Muscle of arm (tissue), 1 donor: ENCODE measurements at regions not wholly inside any gene's neighbourhood (a gene's known extent, or its start where the extent isn't known, plus 50 kb on each side); places are given as distances from the start of the nearest gene placed in this dataset.

Experiments used
- DNase-seq: peaks from one replicate; pipeline ENCODE4 v3.0.0-alpha.2; 2013

DNA sequence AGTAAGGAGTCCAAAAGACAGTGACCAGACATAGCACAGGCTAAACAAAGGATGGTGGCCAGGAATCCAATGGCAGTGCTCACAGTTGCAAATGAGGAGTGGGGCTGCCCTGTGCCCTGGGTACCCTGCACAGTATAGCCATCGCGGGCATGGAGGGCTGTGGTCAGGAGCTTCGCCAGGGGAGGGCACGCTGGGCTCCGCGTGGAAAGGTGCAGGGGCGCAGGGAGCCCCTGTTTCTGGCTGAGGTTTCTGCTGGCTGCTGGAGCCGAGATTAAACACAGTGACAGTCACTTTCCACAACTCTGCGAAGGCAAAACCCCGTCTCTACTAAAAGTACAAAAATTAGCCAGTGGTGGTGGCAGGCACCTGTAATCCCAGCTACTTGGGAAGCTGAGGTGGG lies 194.7 kb downstream of the GALR1 start:
- no peak for DNase-seq

DNA sequence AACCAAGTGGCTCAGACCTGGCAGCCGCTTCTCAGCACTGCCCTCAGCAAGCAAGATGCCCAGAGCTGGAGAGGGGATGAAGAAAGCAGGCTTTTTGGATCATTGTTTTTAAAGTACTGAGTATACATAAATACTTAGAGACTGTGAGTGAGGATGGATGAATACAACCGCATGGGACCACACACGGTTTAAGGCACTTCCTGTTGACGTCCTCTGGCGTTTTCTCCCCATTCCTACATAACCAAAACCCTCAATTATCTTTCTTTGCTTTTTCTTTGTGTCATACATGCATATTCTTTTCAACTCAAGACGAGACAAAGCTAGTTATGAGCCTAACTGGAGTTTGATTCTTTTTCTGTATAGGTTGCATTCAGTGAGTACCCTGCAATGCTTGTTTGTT lies 198.4 kb downstream of the GALR1 start:
- no peak for DNase-seq

DNA sequence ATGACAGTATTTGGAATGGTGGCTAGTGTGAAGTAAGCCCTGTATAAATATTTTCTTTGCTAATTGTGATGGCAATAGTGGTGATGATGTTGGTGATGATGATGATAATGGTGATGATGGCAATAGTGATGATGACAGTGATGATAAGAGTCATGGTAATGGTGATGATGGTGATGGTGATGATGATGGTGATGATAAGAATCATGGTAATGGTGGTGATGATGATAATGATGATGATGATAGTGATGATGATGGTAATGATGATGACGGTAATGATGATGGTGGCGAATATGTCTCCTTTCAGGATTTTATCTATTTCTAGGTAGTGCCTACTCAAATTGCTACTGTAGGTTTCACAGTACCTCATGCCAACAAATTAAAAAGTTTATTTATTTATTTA lies 205.4 kb downstream of the GALR1 start:
- DNase-seq: no peak

DNA sequence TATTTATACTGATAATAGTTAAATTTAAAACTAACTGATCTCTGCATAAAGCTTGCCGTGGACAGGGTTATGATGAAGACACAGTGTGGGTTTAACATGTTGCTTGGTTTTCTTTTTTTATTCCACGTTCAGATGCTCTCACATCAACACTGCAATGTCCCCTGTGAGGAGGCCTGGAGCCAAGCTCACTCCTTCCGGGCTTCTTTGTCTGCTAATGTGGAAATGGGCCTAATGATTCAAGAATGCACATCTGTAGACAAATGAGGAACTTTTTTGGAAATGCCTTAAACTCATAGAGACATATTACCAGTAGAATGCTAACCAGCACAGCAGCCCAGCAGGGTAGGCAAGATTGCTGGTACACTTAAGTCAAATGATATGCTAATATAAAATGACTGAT lies 208.0 kb downstream of the GALR1 start:
- no peak for DNase-seq

DNA sequence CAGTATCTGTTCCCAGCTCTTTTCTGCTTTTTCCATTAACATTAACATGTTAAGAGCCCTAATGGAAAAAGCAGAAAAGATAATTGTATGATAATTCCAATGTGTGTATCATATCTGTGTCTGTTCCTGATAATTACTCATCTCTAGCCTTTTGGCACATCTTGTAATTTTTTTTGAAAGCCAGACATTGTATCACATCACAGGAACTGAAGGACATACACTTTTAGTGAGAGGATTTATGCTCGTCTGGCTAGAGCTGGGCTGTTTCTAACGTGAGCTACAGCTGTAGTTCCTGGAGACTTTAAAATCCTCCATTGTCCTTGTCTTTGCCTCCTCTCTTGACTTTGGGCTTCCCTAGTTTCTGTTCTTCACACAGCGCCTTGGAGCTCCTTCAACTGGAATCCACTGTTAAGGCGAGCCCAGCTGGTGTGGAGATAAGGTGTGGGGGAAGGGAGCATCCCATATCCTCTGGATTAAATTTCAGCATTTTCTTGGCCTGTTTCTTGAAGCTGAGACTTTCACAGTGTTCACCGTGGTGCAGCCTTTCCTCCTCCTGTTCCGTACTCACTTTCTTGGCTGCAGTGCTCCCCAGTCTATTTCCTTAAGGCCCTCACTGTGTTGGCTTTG lies 211.5 kb downstream of the GALR1 start:
- no peak for DNase-seq

DNA sequence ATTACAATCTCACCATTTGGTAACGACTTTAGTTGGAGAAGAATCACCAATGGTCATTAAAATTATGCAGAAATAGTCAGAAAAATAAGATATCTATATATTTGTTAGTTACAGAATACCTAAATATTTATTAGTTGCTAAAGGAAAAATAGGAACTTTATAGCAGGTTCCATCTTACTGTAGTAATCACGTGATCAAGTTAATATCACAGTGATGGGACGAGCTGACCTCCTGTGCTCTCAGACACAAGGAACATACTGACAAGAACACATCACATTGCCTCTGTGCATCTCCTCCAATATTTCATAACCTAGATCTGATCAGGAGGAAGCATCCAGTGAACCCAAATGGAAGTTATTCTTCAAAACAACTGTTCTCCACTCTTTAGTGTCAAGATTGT lies 215.3 kb downstream of the GALR1 start:
- DNase-seq: no peak

DNA sequence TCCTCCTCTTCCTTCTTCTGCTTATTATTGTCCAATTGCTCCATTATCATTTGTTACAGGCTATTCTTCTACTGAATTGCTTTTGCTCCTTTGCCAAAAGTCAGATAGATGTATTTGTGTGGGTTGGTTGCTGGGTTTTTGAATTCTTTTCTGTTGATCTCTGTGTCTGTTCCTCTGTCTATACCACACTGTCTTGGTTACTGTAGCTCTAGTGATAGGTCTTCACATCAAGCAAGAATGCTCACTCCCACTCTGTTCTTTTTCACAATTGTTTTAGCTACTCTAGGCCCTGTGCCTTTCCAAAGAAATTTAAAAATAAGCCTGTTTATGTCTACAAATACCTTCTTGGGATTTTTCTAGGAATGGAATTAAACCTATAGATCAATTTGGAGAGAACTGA lies 217.2 kb downstream of the GALR1 start:
- no peak for DNase-seq

DNA sequence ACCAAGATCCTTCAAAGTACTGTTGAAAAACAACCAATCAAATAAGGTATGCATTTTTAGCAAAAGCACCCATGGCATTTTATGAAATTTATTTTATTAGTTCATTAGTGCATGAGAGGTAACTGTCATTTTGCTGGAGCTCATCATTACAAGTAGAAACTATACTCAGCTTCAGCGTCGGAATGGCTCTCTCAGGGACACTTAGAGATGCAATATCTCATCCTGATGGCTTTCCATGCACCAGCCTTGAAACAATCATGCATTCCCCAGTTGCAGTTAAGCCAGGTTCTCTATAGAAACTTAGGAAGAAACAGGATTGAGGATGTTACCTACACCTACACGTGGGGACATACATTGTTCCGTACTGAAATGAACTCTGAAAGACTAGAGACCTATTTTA lies 219.5 kb downstream of the GALR1 start:
- no peak for DNase-seq

DNA sequence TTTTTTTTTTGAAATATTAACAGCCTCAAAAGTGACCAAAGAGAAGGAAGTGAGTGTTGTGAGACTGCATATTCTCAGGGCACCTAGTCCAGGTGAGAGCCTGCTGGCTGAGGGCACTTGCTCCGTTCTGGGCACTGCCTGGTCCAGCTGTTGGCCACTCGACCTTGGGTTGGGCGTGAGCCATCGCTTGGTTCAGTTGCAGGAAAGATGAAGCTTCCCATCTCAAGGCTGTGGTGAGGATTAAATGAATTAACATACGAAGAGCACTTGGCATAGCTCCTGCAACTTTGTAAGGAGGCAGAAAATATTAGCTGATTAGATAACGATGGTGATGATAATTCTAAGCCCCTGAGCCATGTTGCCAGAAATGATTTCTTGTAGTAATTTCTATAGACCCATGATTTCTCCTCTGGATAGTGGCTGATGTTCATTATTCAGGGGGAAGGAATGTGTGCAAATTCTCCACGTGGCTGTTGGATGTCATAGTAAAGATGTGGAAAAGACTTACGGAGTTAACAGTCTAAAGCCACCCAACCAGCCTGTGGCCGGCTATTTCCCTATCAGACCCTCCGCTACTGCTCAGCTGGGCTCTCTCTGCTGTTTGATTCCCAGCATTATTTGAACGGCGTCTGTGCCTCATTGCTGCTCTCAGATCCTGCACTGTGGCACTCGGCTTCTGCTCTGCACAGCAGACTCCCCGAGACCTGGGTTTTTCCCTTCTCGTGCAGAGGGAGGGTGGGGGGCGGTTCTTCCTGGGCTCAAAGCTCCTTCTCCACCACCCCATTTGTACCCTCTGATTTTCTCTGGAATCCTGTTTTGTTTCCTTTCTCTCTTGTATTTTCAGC lies 221.1 kb downstream of the GALR1 start:
- DNase-seq: no peak

DNA sequence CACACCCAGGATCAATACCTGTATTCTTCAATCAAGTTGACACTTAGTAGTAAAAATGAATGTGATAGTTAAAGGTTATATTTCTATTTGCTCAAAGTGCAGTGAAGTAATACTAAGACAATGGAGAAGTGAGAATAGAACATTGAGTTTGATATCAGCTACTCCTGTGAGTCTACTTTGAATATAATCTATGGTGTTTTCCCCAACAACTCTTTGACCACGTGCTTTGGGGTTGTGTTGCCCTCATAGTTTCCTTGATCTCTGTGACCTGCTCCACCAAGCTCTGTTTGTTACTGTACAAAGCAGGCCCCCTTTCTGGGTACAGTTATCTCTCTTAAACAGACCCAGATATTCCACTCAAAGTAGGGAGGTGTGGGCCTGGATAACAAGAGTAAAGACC lies 222.9 kb downstream of the GALR1 start:
- DNase-seq: no peak

DNA sequence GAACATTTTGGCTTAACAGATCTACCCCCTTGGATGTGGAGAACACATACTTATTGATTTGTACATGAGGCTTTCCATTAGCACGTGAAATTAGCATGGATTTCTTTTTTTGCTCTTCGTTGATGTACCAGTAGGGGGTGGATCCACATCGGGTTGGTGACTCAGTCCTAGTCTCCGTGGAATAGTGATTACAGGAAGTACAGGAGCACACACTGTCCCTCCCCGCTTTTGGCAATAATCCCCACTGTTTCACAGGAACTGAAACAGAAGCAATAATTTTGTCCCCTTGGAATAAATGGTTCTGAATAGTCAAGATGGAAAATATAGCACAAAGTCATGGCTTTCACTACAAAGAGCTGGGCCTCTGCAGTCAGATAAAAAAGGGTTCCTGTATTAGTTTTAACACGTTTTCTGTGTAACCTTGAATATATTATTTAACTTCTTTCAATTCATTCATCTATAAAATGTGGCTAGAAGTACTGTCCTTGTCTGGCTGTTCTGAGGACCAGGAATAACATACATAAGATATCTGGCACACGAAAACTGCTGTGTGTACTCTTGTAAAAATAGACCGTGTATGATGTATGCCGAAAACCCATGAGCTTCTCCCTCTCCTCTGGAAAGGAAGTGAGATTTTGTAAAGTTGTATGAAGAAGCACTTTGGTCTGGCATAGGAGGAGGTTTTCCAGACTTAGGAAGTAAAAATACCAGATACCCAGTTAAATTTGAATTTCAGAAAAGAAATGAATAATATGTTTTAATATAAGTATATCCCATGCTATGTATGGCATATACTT lies 229.2 kb downstream of the GALR1 start:
- DNase-seq: peak; percentile 68

DNA sequence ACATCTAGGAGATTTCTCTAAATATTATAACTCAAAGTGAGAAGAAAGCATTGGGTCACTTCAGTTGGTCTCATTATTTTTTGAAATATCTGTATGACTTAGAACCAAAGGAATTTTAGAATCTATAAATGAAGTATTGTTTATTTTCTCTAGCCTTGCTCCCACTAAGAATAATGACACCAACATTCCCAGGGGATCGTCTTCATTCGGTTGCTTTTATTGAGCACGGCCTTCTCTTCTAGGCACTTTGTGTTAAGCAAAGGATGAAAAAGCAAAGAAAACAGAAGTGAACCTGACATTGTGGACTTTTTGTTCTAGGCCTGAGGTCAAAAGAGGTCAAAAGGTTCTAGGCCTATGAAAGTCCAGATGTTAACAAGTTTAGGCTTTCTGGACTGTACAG lies 231.9 kb downstream of the GALR1 start:
- no peak for DNase-seq

DNA sequence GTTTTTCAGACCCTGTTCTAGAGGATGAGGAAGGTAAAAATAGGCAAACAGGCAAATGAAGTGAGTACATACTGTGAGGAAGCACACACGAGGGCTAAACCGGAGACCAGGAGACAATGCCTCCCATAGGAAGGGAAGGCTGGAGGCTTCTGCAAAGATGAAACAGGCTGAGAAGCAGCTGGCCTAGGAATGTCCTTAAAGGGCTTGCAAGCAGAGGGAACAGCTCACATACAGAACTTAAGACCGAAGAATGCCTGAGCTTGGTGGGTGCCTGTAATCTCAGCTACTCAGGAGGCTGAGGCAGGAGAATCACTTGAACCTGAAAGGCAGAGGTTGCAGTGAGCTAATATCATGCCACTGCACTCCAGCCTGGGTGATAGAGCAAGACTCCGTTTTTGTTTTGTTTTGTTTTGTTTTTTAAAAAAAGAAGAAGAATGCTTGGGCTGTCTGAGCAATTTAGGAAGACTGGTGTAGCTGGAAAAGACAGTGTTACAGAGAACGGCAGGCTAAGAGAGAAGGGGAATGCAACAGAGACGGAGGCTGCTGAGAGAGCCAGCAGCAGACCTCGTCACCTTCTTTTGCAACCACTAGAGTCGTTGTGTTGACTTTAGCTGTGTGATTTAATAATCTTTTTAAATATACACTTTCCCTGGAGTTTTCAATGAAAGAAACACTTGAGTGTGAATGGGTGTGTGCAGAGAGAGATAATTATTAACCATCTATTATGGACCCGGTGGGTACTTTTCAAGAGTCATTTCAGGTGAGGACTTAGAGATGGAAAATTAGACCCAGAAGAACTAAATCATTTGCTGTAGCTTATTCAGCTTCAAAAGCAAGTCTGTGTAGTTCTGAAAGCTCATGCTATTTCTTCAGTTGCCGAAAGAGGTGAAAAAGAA lies 232.8 kb downstream of the GALR1 start:
- DNase-seq: no peak

DNA sequence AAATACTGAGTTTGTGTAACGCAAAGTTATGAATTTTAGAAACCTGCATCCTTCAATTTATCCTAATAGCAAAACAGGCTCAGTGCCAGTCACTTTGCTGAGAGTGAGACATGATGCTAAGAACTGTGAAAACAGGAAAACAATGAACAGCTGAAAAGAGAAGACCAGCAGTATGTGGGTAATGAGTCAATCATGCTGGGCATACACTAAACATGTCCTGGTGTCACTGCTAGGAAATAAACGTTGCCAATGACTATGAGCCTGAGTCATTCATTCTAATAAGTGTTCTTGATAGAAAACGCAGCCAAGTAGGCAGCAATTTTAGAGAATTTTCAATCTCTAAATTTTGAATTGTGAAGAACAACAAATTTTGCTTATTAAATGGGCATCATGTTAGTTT lies 237.3 kb downstream of the GALR1 start:
- DNase-seq: no peak

DNA sequence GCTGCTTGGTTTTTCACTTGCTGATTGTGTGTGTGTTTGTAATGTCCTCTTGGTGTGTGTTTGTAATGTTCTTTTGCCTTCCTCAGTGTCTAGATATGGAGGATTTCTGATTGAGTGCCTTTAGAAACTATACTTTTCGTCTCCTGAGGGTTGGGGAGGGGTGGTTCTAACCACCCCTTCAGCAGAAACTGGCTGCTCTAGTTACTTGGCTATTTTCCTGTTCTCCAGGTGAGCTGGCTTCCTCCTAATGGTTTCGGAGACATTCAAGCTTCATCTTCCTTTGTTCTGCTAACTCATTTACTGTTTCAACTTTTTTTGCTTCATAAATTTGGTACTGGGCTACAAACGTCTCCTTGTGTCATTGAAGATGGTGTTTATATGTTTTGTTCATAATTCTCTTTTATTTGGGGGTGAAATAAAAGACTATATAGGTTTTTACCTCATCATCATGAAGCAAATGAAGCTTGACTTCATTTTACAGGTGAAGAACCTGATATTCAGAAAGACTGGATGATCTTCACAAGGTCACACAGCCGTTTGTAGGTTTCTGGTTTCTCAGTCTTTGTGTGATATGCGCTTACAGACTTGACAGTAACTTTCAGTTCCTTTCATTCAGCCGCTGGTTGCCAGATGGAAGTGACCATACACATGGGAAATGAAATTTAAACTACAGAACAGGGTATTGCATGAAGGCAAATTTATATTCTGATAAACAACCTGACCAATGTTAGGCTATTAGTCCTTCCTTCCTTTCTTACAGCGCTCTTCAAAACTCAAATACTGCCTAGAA lies 238.5 kb downstream of the GALR1 start:
- no peak for DNase-seq

DNA sequence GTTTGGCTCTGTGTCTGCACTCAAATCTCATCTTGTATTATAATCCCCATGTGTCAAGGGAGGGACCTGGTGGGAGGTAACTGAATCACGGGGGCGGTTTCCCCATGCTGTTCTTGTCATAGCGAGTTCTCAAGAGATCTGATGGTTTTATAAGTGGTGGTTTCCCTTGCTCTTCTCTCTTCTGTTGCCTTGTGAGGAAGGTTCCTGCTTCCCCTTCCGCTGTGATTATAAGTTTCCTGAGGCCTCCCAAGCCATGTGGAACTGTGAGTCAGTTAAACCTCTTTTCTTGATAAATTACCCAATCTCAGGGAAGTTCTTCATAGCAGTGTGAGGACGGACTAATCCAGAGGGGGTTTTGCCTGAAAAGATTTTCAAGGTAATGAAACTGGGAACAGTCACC lies 245.4 kb downstream of the GALR1 start:
- no peak for DNase-seq

DNA sequence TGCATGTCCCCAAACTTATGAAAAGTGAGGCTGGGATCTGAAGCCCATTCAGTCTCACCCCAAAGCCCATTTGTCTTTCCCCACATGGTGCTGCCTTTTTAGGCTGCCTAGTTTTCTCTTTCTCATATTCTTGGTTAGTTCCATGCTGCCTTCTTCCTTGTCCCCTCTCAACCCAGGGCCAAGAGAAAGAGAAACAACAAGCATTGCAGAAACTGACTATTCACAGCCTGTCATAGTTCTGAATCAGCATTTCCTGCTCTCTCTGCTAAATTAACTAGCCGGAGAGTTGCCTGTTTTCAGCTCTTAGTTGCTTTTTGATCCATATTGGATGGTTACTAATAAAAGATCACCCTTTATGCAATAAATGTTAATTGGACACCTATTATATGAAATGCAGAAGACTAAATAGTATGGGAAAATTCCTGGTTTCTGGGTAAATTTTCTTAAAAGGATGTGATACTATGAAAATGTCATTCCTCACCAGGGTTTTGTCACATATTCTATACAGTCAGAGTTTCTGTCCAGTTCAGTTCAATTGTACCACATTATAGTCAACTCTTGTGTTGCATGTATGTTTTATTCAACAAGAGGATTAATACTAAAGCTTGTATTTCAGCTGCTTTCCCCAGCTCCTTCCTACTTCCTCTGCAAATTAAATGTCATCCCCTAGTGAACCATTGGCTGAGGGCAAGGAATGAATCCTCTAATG lies 246.5 kb downstream of the GALR1 start:
- DNase-seq: no peak

DNA sequence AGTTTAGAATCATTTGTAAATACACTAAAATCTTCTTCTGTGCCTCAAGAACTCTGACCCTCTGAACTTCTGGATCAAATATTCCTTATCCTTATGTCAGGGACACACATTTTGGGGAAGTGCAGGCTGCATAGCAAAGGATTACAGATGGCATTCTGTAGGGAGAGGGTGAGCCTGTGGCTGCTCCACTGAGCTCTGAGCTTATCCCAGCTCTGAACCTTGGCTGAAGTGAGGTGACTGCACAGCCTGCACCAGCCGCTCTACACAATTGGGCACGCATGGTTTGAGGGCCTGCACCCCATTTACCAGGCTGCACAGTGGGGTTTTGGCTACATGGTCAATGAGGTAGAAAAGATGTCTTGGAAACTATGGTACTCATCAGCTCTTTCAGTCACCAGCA lies 251.6 kb downstream of the GALR1 start:
- no peak for DNase-seq

DNA sequence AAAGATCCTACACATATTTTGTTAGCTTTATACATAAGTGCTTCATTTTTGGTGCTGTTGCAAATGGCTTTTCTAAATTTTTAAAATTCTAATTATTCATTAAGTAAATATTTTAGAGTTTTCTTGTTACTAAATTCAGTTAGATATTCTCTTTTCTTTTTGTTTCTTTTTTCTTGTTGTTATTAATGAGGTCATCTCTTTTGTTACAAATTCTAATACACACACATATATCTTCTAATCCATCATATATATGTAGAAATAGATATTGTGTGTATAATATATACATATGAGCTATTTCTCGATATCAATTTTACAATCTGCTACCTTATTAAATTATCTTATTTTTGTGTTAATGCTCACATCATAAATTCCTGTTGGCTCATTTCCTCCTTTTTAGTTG lies 255.9 kb downstream of the GALR1 start:
- no peak for DNase-seq

DNA sequence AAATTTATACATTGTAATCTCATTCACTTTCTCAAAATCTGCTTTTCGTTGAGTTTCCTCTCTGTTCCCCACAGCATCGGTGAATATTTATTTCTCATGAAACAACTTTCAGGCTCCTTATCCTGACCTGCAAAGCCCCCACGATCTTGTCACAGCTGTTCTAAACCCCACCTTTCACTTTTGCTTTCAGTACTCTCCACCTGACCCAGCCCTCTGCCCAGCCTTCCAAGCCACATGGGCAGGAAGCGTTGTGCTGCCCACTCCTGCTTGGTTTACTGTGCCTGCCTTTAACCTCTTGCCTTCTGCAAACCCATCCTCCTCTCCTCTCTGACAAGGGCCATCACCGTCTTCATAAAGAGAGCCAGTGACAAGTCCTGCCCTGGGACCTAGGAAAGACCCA lies 262.5 kb downstream of the GALR1 start:
- no peak for DNase-seq
